ENCODE measurements at regions not wholly inside any gene's neighbourhood (a gene's known extent, or its start where the extent isn't known, plus 50 kb on each side); places are given as distances from the start of the nearest gene placed in this dataset.

- TF ChIP-seq, protein P1, sequence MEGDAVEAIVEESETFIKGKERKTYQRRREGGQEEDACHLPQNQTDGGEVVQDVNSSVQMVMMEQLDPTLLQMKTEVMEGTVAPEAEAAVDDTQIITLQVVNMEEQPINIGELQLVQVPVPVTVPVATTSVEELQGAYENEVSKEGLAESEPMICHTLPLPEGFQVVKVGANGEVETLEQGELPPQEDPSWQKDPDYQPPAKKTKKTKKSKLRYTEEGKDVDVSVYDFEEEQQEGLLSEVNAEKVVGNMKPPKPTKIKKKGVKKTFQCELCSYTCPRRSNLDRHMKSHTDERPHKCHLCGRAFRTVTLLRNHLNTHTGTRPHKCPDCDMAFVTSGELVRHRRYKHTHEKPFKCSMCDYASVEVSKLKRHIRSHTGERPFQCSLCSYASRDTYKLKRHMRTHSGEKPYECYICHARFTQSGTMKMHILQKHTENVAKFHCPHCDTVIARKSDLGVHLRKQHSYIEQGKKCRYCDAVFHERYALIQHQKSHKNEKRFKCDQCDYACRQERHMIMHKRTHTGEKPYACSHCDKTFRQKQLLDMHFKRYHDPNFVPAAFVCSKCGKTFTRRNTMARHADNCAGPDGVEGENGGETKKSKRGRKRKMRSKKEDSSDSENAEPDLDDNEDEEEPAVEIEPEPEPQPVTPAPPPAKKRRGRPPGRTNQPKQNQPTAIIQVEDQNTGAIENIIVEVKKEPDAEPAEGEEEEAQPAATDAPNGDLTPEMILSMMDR (IDR thresholded peaks at IDR 0.05; ENCODE audit: low read depth, low read length, poor library complexity, severe bottlenecking): no peak
- no peak for TF ChIP-seq EZH2phosphoT487 (IDR thresholded peaks at IDR 0.05; ENCODE audit: borderline replicate concordance, low read length)
These were observed 87.8 kb upstream of the KLF6 start for GRCh38 chr10:3872712-3873329.
